ENCODE measurements at regions not wholly inside any gene's neighbourhood (a gene's known extent, or its start where the extent isn't known, plus 50 kb on each side); places are given as distances from the start of the nearest gene placed in this dataset.
"Not testable (repeated sequence)": the region's sequence is repeated elsewhere in the genome, so short reads cannot be mapped to it uniquely, and the experiment has no call there.

GRCh38 chrX:73922856-73923455, 70.4 kb upstream of the XIST start:
- TF ChIP-seq POLR2A (IDR thresholded peaks at IDR 0.05): no peak
- TF ChIP-seq CTCF (IDR thresholded peaks at IDR 0.05 in 4 of 5, conservative IDR thresholded peaks at IDR 0.05 in 1 of 5): no peak
- no peaks in the 10 kb centered on the region for H3K9me3 ChIP-seq

GRCh38 chrX:73916931-73917667, 64.6 kb upstream of the XIST start:
- TF ChIP-seq POLR2A (IDR thresholded peaks at IDR 0.05) (no peak), CTCF (IDR thresholded peaks at IDR 0.05 in 4 of 5, conservative IDR thresholded peaks at IDR 0.05 in 1 of 5) (no peak)
- intact Hi-C loops (cut with DNase I; ENCODE audit: low total_unique reads) (no loop called here), in situ Hi-C loops (cut with MboI; ENCODE audit: low sequenced_read_pairs in 4 of 4) (no loop called here)
- H3K4me1 ChIP-seq: no peaks in the 10 kb centered on the region
- no peaks in the 10 kb centered on the region for H3K9me3 ChIP-seq
- DNase-seq (no peak), ATAC-seq (no peak)
- H3K36me3 ChIP-seq: no peaks in the 10 kb centered on the region
- no peak overlapping the region for H3K4me3 ChIP-seq
- peaks cover 0 to 7% (median 0%) of the 10 kb centered on the region in 3 donors for H3K27me3 ChIP-seq
- H3K27ac ChIP-seq: no peak overlapping the region

More at GRCh38 chrX:73922856-73923455, 70.4 kb upstream of the XIST start:
- DNase-seq (no peak), ATAC-seq (no peak)
- no peak overlapping the region for H3K27ac ChIP-seq
- intact Hi-C loops (cut with DNase I; ENCODE audit: low total_unique reads): no loop called here
- H3K4me1 ChIP-seq: no peaks in the 10 kb centered on the region
- no peaks in the 10 kb centered on the region for H3K27me3 ChIP-seq
- H3K4me3 ChIP-seq: no peak overlapping the region
- H3K36me3 ChIP-seq: no peaks in the 10 kb centered on the region
- in situ Hi-C loops (cut with MboI; ENCODE audit: low sequenced_read_pairs in 4 of 4): no loop called here

GRCh38 chrX:73916489-73916888, 64.0 kb upstream of the XIST start:
- H3K9me3 ChIP-seq: no peaks in the 10 kb centered on the region
- H3K4me1 ChIP-seq: no peaks in the 10 kb centered on the region
- peaks cover 0 to 11% (median 0%) of the 10 kb centered on the region in 3 donors for H3K27me3 ChIP-seq
- in situ Hi-C loops (cut with MboI; ENCODE audit: low sequenced_read_pairs in 4 of 4): no loop called here
- DNase-seq (no peak), ATAC-seq (no peak)
- H3K36me3 ChIP-seq: no peaks in the 10 kb centered on the region
- H3K27ac ChIP-seq: no peak overlapping the region
- H3K4me3 ChIP-seq: no peak overlapping the region
- TF ChIP-seq CTCF (IDR thresholded peaks at IDR 0.05 in 4 of 5, conservative IDR thresholded peaks at IDR 0.05 in 1 of 5) (no peak), POLR2A (IDR thresholded peaks at IDR 0.05) (no peak)
- intact Hi-C loops (cut with DNase I; ENCODE audit: low total_unique reads): no loop called here

GRCh38 chrX:73914792-73915191, 62.3 kb upstream of the XIST start:
- H3K4me3 ChIP-seq; H3K36me3 ChIP-seq; H3K27ac ChIP-seq; intact Hi-C loops (cut with DNase I; ENCODE audit: low total_unique reads); in situ Hi-C loops (cut with MboI; ENCODE audit: low sequenced_read_pairs in 4 of 4); ATAC-seq; DNase-seq; H3K9me3 ChIP-seq; H3K4me1 ChIP-seq: not testable (repeated sequence)
- peaks cover 0 to 12% (median 4%) of the 10 kb centered on the region in 3 donors for H3K27me3 ChIP-seq

- Histone ChIP-seq H3K4me3 (no peak overlapping the region), H3K36me3 (no peaks in the 10 kb centered on the region), H3K9me3 (no peaks in the 10 kb centered on the region), H3K27ac (no peak overlapping the region), H3K27me3 (peaks cover 0 to 12% (median 4%) of the 10 kb centered on the region in 3 donors), H3K4me1 (no peaks in the 10 kb centered on the region)
- ATAC-seq (no peak), DNase-seq (no peak)
- in situ Hi-C loops (cut with MboI; ENCODE audit: low sequenced_read_pairs in 4 of 4): no loop called here
- TF ChIP-seq POLR2A (IDR thresholded peaks at IDR 0.05) (no peak), CTCF (IDR thresholded peaks at IDR 0.05 in 4 of 5, conservative IDR thresholded peaks at IDR 0.05 in 1 of 5) (no peak)
- intact Hi-C loops (cut with DNase I; ENCODE audit: low total_unique reads): no loop called here
Measured at GRCh38 chrX:73913580-73913979, 61.1 kb upstream of the XIST start.

GRCh38 chrX:73911946-73912345, 59.4 kb upstream of the XIST start:
- in situ Hi-C loops (cut with MboI; ENCODE audit: low sequenced_read_pairs in 4 of 4); H3K4me1 ChIP-seq; H3K9me3 ChIP-seq; H3K4me3 ChIP-seq; ATAC-seq; intact Hi-C loops (cut with DNase I; ENCODE audit: low total_unique reads); H3K36me3 ChIP-seq; H3K27ac ChIP-seq; DNase-seq: not testable (repeated sequence)
- peaks cover 0 to 12% (median 4%) of the 10 kb centered on the region in 3 donors for H3K27me3 ChIP-seq

- ATAC-seq; H3K36me3 ChIP-seq; H3K4me1 ChIP-seq; in situ Hi-C loops (cut with MboI; ENCODE audit: low sequenced_read_pairs in 4 of 4); H3K27ac ChIP-seq; intact Hi-C loops (cut with DNase I; ENCODE audit: low total_unique reads); DNase-seq; H3K9me3 ChIP-seq; H3K27me3 ChIP-seq; H3K4me3 ChIP-seq: not testable (repeated sequence)
Measured at GRCh38 chrX:73905749-73906374, 53.3 kb upstream of the XIST start.
